ENCODE measurements at regions not wholly inside any gene's neighbourhood (a gene's known extent, or its start where the extent isn't known, plus 50 kb on each side); places are given as distances from the start of the nearest gene placed in this dataset.
"Not testable (repeated sequence)": the region's sequence is repeated elsewhere in the genome, so short reads cannot be mapped to it uniquely, and the experiment has no call there.

DNA sequence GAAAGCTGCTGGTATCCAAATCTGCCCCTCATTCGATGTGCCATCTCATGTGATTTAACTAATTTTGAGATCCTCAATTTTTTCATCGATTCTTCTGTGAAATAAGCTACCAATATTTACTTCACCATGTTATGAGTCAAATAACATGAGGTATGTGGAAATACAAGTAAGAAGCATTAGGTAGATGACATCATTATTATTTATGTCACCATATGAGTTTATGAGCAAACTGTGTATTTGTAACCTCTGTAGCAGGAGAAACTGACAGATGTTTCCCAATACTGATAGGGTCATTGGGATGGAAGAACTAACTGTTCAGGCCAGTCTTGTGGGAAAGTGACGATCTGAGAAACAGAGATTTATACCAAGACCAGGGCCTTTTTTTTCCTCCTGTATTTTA lies 229.4 kb upstream of the GOT2 start:
- DNase-seq, result no peak

DNA sequence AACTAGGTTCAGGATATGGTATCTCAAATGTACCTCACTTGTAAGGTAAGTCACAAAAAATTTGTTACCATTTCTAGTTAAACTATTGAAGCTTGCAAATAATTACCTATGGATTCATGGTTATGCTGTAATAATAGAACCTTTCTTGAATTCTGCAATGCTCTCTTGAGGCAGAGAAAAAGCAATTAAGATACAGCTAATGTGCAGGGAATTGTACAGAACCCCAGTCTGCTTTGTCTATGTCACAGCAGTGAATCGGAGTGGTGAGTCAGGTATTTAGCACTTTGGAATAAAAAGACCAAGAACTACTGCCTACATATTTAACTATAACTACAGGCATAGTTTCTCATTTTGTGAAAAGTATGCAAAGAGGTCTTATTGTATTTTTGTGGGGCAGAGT lies 228.7 kb upstream of the GOT2 start:
- DNase-seq, result no peak

DNA sequence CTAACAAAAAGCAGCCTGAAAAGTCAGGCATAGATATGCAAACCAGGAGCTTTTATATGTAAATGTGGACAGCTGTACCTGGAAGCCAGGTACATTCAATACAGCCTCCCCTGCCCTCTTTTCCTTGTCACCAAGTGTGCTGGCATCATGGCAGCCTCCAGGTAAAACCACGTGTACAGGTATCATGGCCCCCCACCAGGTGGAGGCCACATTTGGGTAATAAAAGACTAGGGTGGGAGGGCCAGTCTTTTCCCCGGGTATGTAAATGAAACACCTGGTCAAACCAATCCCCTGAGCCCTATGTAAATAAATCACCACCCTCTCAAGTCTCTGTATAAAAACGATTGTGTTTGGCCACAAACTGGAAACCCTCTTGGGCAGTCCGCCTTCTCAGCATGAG lies 226.4 kb upstream of the GOT2 start:
- no peak for DNase-seq

DNA sequence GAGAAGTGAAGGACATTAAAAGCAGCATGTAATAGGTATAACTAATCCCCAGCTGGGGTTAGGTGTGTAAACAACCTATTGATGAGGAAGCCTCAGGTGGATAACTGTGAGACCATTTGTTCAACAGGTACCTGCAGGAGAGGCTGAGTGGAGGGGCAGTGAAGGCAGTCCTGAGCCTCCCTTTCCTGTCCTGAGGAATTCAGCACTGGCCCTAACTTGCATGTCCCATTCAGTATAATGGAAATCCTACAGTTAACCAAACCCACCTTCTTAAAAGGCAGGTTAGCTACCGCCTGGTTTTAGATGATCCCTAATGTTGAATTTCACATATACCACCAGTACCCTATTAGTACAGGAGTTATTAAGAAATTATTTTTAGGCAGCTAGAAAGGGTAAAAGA lies 225.9 kb upstream of the GOT2 start:
- DNase-seq, result no peak

DNA sequence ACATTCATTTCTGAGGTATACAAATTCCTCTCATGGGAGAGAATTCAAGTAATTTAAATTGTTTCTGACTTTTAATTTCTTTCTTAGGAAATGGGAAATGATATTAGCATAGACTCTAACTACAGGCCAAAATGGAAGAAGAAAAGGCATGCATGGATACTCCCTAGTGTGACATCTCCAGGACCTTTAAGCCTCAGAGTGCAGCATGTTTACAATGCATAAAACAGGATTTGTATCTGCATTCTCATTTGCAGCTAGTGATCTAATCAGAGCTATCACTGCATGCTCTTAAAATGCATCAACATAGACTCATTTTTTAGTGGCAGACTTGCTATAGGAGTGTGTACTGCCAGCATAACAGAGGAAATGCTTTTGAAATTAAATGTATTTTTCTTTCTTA lies 224.6 kb upstream of the GOT2 start:
- DNase-seq, result no peak

DNA sequence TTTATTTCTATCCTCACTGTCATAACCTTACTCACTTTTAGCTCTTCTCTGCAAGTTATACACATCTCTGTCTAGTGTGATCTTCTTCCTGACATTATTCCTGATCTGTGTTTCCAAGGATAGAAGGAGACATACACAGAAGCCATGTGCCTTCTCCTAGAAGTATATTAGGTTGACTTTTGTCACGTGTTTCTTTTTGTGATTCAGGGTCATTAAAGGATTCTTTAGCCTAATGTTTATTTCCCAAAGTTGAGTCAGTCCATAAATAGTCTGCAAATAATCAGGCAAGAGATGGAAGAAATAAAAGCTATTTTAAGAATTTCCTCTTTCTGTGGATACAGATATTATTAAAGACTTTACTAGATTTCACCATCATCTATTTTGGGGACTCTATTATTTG lies 214.1 kb upstream of the GOT2 start:
- DNase-seq, result no peak

DNA sequence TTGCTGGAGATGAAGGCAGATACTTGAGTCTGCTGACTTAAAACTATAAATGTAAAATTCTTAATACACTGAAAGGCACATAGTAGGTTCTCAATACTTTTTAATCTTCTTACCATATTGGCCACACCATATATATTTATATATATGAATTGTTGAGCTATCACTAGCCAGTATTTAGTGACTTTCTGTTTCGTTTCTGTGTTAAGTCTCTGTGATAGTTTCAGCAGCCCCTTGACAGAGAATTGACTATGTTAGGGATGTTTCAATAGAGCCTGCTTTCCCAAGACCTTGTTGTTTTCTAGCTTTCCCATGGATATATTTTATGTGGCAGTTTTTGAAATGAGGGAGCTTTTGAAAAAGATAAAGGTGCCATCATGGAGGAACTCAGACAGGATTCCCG lies 206.5 kb upstream of the GOT2 start:
- DNase-seq, result no peak

DNA sequence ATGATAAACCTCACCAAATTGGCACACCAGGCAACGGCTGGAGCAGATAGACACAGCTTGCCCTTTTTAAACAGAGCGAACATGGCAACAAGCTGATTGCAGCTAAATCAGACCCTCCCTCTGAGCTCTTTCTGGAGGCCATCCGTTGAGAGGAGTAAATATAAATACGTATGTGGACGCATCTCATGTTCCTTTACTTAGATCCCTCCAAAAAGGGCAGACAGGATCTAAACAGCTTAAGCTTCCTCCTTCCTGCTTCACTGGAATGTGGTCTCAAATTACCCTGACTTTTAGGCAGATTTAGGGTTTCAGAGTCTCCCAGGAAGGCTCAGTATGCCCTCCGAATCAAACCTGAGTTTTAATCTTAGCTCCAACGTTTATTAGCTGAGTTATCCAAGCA lies 204.7 kb upstream of the GOT2 start:
- DNase-seq, result no peak

DNA sequence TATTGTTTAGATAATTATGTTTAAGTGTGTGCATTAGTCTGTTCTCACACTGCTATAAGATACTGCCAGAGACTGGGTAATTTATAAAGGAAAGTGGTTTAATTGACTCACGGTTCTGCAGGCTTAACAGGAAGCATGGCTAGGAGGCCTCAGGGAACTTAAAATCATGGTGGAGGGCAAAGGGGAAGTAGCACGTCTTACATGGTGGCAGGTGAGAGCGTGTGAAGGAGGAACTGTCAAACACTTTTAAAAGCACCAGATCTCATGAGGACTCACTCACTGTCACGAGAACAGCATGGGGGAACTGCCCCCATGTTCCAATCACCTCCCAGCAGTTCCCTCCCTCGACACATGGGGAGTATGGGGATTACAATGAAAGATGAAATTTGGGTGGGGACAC lies 203.5 kb upstream of the GOT2 start:
- no peak for DNase-seq

DNA sequence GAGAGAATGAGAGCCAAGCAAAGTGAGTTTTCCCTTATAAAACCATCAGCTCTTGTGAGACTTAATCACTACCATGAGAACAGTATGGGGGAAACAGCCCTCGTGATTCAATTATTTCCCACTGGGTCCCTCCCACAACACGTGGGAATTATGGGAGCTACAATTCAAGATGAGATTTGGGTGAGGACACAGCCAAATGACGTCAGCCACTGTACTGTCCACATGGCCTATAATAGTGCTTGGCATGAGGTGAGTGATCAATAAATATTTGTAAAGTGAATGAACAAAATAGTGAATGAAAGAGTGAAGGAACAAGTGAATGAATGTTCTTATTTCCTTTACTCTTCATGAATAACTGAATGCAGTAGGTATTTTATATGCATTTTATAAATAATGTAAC lies 199.1 kb upstream of the GOT2 start:
- DNase-seq, result no peak

DNA sequence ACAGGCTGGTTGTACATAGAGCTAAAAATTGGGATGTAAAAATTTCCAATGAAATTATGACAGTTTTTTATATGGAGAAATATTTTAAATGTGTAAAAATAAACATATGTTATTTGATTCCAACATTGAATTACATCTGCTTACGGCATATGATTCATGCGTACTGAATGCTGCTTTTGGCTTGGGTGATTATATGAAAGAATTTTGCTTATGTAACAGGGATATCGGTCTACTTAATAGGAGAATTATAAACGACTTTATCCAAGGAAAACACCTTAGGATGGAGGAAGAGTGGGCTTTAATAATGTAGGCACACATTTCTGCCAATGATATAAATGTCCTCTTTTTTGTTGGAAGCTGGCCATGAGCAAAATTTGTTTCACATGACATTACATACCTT lies 197.3 kb upstream of the GOT2 start:
- DNase-seq, result no peak

DNA sequence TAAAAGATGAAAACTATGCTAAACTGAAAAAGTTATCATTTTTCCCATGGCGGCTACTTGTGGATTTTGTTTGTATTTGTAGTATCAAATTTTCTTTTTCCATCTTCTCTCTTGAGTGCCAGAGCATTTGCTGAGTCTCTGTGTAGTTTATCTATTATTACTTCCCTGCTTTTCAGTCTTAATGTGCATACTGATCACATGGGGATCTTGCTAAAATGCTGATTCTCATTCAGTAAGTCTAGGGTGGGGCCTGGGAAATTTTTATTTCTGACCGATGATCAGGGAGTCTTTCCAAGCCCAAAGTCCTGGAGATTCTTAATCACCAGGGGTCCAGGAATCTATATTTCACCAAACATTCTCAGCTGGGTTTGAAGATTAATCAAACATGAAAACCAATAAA lies 189.0 kb upstream of the GOT2 start:
- no peak for DNase-seq

DNA sequence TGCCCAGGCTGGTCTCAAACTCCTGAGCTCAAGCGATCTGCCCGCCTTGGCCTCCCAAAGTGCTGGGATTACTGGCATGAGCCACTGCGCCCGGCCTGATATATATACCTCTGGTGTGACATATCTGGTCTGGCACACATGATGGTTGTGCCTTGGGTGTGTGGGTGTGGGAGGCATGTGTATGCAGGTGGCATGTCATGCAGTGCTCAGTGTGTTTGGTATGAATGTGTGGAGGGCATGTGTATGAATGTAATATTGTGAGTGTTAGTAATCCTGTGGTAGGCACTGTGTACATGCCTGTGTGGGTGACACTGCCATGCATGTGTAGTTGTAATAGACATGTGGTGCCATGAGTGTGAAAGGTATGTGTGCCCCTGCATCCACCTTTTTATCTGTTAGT lies 179.3 kb upstream of the GOT2 start:
- no peak for DNase-seq

DNA sequence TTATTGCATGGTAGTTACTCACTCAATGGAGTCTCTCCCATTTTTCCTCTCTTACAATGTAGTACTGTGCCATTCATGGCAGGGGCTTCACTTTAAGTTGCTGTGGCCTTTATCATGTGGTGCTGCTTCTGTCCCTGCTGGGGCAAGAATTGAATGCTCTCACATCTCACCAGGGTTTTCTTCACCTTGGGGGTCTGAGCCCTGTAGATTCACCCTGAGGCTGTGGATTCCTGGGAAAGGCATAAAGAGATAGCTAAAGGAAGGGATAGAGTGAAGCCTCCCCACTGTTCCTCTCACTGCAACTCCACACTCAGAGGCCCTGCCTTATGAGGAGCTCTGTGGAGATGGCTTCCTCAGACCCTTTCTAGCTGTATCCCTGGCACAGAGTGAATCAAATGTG lies 178.5 kb upstream of the GOT2 start:
- no peak for DNase-seq

DNA sequence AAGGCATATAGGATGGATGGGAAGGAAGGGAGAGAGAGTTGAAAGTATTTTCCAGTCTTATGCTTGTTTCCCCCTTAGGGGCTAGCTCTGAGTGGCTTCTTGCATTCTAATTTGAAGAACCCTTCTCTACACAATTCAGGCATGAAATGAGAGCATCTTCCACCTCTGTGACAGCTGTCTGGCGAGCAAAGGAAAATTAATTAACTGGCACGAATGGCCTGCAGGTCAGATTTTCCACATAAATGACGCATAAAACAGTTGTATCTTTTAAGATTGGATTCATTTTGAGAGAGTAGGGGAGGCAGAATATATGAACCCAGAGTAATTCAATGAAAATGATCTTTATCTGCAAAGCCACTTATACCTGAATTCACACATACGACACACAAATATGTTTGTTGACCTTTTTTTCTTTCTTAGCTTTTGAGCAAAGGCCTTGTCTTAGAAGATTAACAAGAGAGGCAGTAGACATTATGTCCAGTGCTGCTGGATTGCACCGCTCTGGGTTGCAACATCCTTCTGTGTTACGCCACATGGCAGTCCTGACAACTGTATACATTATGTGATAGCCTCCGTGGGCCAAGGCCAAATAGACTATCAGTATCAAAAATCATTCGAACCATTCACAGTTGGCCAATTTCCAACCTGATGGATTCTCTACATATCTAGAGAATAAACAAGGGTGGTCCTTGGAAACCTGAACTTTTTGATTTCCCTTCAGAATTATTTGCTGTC lies 173.0 kb upstream of the GOT2 start:
- DNase-seq, result no peak

DNA sequence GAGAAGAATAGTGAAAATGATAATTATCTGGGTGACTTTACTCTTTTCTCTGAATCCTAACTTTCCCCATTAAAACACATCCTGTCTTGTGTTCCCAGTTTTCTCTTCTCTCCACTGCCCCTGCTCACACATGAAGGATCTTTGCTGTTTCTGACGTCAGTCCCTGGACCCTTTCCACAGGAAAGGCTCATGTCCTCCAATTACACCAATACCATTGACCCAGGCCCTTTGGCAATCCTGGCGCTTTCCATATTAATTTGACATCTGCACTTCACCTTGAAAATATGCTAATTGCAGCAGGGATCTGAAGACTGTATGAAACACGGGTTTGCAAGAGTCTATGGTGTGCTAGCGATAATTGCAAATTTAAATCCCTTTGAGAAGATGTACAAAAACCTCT lies 170.2 kb upstream of the GOT2 start:
- no peak for DNase-seq

DNA sequence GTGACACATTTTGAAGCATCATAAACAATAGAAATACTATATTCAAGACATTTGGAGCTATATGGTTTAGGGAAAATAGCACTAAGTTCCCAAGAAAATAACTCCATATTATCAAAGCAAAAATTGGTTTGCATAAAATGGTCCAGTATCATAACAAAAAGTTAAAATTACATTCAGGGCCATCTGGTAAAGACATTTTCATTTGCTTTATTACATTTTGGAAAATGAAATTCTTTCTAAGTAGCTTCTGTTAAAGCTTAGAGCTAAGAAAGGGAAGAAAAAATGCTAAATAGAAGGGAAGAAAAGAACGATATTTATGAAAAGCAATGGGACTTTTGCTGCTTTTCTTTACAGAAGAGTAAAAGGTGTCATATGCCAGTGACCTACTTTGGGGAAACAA lies 155.4 kb upstream of the GOT2 start:
- DNase-seq, result no peak

DNA sequence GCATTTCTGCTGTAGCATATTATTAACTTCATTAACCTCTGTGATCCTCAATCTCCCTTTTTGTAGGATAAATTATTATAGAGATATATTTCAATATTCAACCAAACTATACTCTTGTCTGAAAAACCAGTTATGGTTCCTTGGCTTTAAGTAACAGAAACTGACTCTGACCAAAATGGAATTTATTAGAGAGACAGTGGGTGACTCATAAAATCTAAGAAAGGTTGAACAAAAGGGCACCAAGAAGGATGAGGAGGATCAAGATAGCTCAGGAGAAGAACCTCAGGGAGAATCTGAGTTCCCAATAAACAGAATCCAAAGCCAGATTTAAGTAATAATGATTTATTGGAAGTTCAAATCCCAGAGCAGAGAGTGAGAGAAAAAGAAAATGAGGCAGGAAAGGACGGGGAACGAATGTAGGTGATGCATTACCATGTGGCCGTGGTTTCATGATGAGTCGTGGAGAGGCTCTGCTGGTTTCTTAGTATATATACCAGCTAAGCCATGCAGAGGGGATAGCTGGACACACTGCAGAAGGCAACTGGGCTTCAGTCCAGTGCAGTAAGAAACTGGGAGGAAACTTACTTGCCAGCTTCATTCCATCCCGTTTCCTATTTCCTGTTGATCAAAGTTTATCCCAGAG lies 151.5 kb upstream of the GOT2 start:
- DNase-seq, result no peak

DNA sequence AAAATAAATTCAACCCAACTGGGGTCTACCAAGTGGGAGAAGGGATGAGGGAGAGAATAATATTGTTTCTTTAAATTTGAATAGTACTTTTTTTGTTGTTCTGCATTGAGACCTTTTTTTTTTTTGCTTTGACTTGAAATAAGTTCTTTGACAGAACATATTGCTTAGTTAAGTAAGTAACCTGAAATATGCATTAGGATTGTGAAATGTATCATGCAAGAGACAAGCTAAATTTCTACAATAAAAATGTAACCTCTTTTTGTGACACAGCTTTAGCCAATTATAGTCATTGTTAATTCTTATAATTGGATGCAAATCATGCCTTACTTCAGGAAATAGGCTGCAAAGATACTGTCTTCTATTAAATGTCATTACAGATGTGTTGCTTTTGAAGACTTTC lies 150.0 kb upstream of the GOT2 start:
- no peak for DNase-seq

DNA sequence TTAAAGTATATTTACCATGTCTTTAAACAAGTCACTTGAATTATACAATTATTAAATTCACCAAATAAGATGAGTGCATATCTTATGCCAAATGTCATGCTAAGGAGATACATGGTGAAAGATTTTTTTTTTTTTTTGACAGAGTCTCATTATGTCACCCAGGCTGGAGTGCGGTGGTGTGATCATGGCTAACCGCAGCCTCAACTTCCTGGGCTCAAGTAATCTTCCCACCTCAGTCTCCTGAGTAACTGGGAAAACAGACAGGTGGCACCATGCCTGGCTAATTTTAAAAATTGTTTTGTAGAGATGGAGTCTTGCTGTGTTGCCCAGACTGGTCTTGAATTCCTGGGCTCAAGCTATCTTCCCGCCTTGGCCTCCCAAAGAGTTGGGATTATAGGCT lies 149.0 kb upstream of the GOT2 start:
- no peak for DNase-seq

DNA sequence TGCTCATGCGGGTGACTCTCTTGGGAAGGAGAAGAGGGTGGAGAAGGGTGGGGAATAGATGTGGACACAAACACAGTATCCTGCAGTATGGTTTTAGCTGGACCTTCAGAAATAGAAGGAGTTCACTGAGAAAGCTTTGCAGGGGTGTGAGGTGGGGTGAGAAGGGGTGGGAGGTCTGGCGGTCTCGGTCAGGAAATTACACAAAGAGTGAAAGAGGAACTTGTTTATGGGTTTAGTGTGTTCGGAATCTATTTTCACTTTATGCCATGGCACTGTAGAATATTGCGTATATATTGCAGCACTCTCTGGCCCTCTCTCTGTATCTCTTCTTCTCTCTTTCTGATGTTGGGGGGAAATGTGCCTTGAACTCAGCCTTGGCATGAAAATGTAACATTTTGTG lies 148.2 kb upstream of the GOT2 start:
- no peak for DNase-seq

DNA sequence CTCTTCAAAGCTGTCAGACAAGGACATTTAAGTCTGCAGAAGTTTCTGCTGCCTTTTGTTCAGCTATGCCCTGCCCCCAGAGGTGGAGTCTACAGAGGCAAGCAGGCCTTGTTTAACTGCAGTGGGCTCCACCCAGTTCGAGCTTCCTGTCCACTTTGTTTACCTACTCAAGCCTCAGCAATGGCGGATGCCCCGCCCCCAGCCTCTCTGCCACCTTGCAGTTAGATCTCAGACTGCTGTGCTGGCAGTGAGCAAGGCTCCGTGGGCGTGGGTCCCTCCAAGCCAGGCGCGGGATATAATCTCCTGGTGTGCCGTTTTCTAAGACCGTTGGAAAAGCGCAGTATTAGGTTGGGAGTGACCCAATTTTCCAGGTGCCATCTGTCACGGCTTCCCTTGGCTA lies 144.5 kb upstream of the GOT2 start:
- DNase-seq, result not testable (repeated sequence)

DNA sequence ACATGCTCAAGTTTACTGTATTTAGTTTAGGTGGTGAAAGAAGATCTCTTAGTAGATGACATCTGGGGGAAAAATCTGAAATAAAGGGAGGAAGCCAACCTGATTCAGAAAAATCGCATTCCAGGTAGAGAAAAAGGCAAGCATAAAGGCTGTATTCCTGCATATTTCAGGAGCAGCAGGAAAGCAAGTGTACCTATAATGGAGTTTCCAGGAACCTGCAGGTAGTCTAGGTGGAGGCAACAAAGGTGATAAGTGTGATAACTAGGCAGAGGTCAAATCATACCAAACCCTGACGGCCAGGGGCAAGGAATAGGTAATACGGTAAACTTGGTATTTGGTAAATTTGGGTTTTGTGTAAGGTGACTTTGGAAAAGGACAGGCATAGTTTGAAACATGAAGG lies 132.8 kb upstream of the GOT2 start:
- DNase-seq, result no peak

DNA sequence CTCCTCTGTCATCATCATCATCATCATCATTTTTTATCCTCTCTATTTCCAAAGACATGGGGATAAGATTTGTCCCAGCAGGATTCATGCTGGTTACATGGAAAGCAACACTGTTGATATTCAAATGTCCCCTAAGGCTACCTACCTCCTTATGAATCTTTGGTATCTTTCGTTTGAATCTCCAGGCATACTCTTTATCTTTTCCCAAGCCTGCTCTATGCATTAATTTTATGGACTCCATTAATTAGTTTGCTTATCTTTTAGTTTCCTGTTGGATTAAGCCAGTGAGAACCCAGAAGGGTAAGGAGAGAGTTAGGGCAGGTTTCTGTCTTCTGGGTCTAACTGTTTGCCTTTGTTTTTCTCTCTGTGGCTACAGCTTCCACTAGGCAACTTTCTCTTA lies 129.6 kb upstream of the GOT2 start:
- no peak for DNase-seq

DNA sequence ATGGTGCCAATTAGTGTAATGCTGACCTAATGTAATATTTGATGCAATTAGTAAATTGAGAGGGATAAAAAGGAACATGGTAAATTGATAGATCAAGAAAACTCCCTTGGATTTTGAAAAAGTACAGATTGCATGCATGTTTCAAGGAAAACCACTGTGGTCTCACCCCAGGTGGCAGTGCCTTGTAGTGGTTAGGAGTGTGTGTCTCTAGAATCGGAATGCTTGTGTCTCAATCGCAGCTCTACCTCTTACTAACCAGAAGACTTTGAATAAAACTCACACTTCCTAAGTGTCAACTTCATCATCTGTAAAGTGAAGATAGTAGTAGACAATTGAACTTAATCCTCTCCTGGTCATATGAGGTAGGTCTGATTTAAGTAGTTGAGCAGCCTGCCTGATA lies 128.9 kb upstream of the GOT2 start:
- DNase-seq, result no peak

Measured in activated CD8-positive, alpha-beta memory T cell treated with anti-CD3 and anti-CD28 coated beads, Interleukin-2, amount 50 U/mL, for 48 hours (primary cell).